Activated naive CD4-positive, alpha-beta T cell treated with anti-CD3 and anti-CD28 coated beads, Interleukin-2, amount 50 U/mL, for 72 hours (primary cell): ENCODE measurements at regions not wholly inside any gene's neighbourhood (a gene's known extent, or its start where the extent isn't known, plus 50 kb on each side); places are given as distances from the start of the nearest gene placed in this dataset.

Experiments
- ATAC-seq, 2 donors: fragments of 150-1000 bp; cut with Tn5 transposase; 2 replicates each; pipeline ENCODE4 v1.10.0; 2021; ENCODE audit warnings: mild to moderate bottlenecking in 2 of 2, moderate library complexity in 2 of 2
- DNase-seq, 2 donors: peaks; one replicate each; pipeline ENCODE4 v3.0.0; 2021 to 2022; ENCODE audit warnings: low spot score in 2 of 2
- H3K27ac Mint-ChIP-seq, 2 donors: one replicate each; pipeline ENCODE4 v1.8.0; 2022; ENCODE audit warnings: mild to moderate bottlenecking in 2 of 2, mixed read lengths in 2 of 2
- H3K36me3 Mint-ChIP-seq, 2 donors: one replicate each; pipeline ENCODE4 v1.8.0; 2022; ENCODE audit warnings: mixed read lengths in 2 of 2
- H3K9me3 Mint-ChIP-seq, 2 donors: one replicate each; pipeline ENCODE4 v1.8.0; 2022; ENCODE audit warnings: mixed read lengths in 2 of 2

- DNase-seq (no peak), ATAC-seq (no peak)
- Mint-ChIP-seq H3K27ac (no peak overlapping the region), H3K36me3 (no peaks in the 10 kb centered on the region), H3K9me3 (no peaks in the 10 kb centered on the region)
These were observed 134.0 kb upstream of the HDAC4 start for GRCh38 chr2:239534581-239535412.

- no peak overlapping the region for H3K27ac Mint-ChIP-seq
- no peaks in the 10 kb centered on the region for H3K36me3 Mint-ChIP-seq
- ATAC-seq = no peak
- no peak for DNase-seq
- H3K9me3 Mint-ChIP-seq = no peaks in the 10 kb centered on the region
These were observed 132.9 kb upstream of the HDAC4 start for GRCh38 chr2:239533569-239534316.

- Mint-ChIP-seq H3K36me3 (no peaks in the 10 kb centered on the region), H3K9me3 (no peaks in the 10 kb centered on the region), H3K27ac (no peak overlapping the region)
- ATAC-seq (no peak), DNase-seq (no peak)
These were observed 132.0 kb upstream of the HDAC4 start for GRCh38 chr2:239532859-239533258.

- H3K9me3 Mint-ChIP-seq = no peaks in the 10 kb centered on the region
- no peaks in the 10 kb centered on the region for H3K36me3 Mint-ChIP-seq
- no peak overlapping the region for H3K27ac Mint-ChIP-seq
- DNase-seq (no peak), ATAC-seq (no peak)
These were observed 131.4 kb upstream of the HDAC4 start for GRCh38 chr2:239532250-239532649.

GRCh38 chr2:239531456-239532241, 130.8 kb upstream of the HDAC4 start:
- DNase-seq = no peak

GRCh38 chr2:239530749-239531316, 130.0 kb upstream of the HDAC4 start:
- H3K36me3 Mint-ChIP-seq = no peaks in the 10 kb centered on the region
- no peak overlapping the region for H3K27ac Mint-ChIP-seq
- ATAC-seq (no peak), DNase-seq (no peak)
- no peaks in the 10 kb centered on the region for H3K9me3 Mint-ChIP-seq

More at GRCh38 chr2:239531456-239532241, 130.8 kb upstream of the HDAC4 start:
- no peak for ATAC-seq
- H3K36me3 Mint-ChIP-seq = no peaks in the 10 kb centered on the region
- H3K9me3 Mint-ChIP-seq = no peaks in the 10 kb centered on the region
- no peak overlapping the region for H3K27ac Mint-ChIP-seq

- Mint-ChIP-seq H3K36me3 (no peaks in the 10 kb centered on the region), H3K27ac (no peak overlapping the region), H3K9me3 (no peaks in the 10 kb centered on the region)
- DNase-seq (no peak), ATAC-seq (no peak)
These were observed 128.6 kb upstream of the HDAC4 start for GRCh38 chr2:239529313-239530015.

GRCh38 chr2:239528883-239529282, 128.1 kb upstream of the HDAC4 start:
- no peak for DNase-seq
- Mint-ChIP-seq H3K9me3 (no peaks in the 10 kb centered on the region), H3K27ac (no peak overlapping the region), H3K36me3 (no peaks in the 10 kb centered on the region)
- no peak for ATAC-seq

- Mint-ChIP-seq H3K27ac (no peak overlapping the region), H3K9me3 (no peaks in the 10 kb centered on the region), H3K36me3 (no peaks in the 10 kb centered on the region)
- ATAC-seq (no peak), DNase-seq (no peak)
These were observed 127.3 kb upstream of the HDAC4 start for GRCh38 chr2:239528146-239528545.

- ATAC-seq = no peak
- H3K27ac Mint-ChIP-seq = no peak overlapping the region
- no peaks in the 10 kb centered on the region for H3K36me3 Mint-ChIP-seq
- no peaks in the 10 kb centered on the region for H3K9me3 Mint-ChIP-seq
- DNase-seq = no peak
These were observed 126.0 kb upstream of the HDAC4 start for GRCh38 chr2:239526666-239527415.

GRCh38 chr2:239526038-239526437, 125.2 kb upstream of the HDAC4 start:
- DNase-seq (no peak), ATAC-seq (no peak)
- Mint-ChIP-seq H3K36me3 (no peaks in the 10 kb centered on the region), H3K9me3 (no peaks in the 10 kb centered on the region), H3K27ac (no peak overlapping the region)

GRCh38 chr2:239523954-239524330, 123.1 kb upstream of the HDAC4 start:
- no peaks in the 10 kb centered on the region for H3K9me3 Mint-ChIP-seq
- no peak for ATAC-seq

GRCh38 chr2:239523147-239523953, 122.5 kb upstream of the HDAC4 start:
- Mint-ChIP-seq H3K36me3 (no peaks in the 10 kb centered on the region), H3K9me3 (no peaks in the 10 kb centered on the region), H3K27ac (no peak overlapping the region)
- ATAC-seq (no peak), DNase-seq (no peak)

More at GRCh38 chr2:239523954-239524330, 123.1 kb upstream of the HDAC4 start:
- no peaks in the 10 kb centered on the region for H3K36me3 Mint-ChIP-seq
- DNase-seq = no peak
- H3K27ac Mint-ChIP-seq = no peak overlapping the region

- Mint-ChIP-seq H3K9me3 (no peaks in the 10 kb centered on the region), H3K36me3 (no peaks in the 10 kb centered on the region), H3K27ac (no peak overlapping the region)
- ATAC-seq (no peak), DNase-seq (no peak)
These were observed 121.9 kb upstream of the HDAC4 start for GRCh38 chr2:239522740-239523119.
